ENCODE measurements at regions not wholly inside any gene's neighbourhood (a gene's known extent, or its start where the extent isn't known, plus 50 kb on each side); places are given as distances from the start of the nearest gene placed in this dataset.

DNA sequence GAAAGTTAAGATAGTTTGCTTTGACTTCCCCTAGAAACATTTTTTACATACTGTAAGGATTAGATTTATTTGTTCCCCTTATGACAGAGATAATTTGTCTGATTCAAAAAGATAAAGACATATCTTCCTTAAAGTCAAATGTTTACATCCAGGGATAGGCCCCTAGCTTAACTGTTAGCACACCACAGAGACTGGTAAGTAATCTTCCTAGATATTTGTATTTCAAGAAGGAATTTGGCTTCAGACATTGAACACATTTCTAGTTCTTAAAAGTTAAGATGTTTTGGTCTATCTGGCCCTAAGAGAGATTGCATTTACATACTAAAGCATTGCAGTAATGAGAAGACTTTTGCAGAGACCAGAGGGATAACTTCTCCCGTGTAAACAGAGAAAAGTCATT is 1201.1 kb upstream of the GJE1 start:
- TF ChIP-seq, protein P1, sequence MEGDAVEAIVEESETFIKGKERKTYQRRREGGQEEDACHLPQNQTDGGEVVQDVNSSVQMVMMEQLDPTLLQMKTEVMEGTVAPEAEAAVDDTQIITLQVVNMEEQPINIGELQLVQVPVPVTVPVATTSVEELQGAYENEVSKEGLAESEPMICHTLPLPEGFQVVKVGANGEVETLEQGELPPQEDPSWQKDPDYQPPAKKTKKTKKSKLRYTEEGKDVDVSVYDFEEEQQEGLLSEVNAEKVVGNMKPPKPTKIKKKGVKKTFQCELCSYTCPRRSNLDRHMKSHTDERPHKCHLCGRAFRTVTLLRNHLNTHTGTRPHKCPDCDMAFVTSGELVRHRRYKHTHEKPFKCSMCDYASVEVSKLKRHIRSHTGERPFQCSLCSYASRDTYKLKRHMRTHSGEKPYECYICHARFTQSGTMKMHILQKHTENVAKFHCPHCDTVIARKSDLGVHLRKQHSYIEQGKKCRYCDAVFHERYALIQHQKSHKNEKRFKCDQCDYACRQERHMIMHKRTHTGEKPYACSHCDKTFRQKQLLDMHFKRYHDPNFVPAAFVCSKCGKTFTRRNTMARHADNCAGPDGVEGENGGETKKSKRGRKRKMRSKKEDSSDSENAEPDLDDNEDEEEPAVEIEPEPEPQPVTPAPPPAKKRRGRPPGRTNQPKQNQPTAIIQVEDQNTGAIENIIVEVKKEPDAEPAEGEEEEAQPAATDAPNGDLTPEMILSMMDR (IDR thresholded peaks at IDR 0.05; ENCODE audit: low read depth, low read length): no peak
- no peak for TF ChIP-seq POLR2A (IDR thresholded peaks at IDR 0.05; ENCODE audit: extremely low read depth, insufficient read length)
- TF ChIP-seq, protein P2, sequence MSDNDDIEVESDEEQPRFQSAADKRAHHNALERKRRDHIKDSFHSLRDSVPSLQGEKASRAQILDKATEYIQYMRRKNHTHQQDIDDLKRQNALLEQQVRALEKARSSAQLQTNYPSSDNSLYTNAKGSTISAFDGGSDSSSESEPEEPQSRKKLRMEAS (IDR thresholded peaks at IDR 0.05; ENCODE audit: low read depth, low read length): no peak
- no peak for TF ChIP-seq MYC (IDR thresholded peaks at IDR 0.05; ENCODE audit: low read depth, low read length)
